RWPE2 (cell line): ENCODE measurements at regions not wholly inside any gene's neighbourhood (a gene's known extent, or its start where the extent isn't known, plus 50 kb on each side); places are given as distances from the start of the nearest gene placed in this dataset.

Source experiments
- ATAC-seq: fragments of 200-7000 bp; cut with Tn5 transposase; 3 replicates; pipeline ENCODE4 v1.9.1; 2021; ENCODE audit warnings: low read depth
- DNase-seq: peaks from one replicate; pipeline ENCODE4 v3.0.0-alpha.2; 2020; ENCODE audit warnings: low spot score
- H3K27ac ChIP-seq: fragments of 450-650 bp; 2 replicates; pipeline ENCODE4 v1.5.1; 2017; ENCODE audit warnings: mild to moderate bottlenecking; ENCODE audit not compliant: poor library complexity, severe bottlenecking
- H3K27me3 ChIP-seq: fragments of 250-450 bp; sonication (Bioruptor Pico); 2 replicates; pipeline ENCODE4 v1.5.1; 2021; ENCODE audit warnings: mild to moderate bottlenecking, moderate library complexity; ENCODE audit not compliant: insufficient read depth, poor library complexity, severe bottlenecking
- H3K36me3 ChIP-seq: fragments of 250-450 bp; sonication (Bioruptor Pico); 2 replicates; pipeline ENCODE4 v1.5.1; 2020; ENCODE audit warnings: low read depth, mild to moderate bottlenecking, moderate library complexity
- H3K4me1 ChIP-seq: fragments of 250-450 bp; sonication (Bioruptor Pico); 2 replicates; pipeline ENCODE4 v1.5.1; 2021; ENCODE audit warnings: mild to moderate bottlenecking, moderate library complexity; ENCODE audit not compliant: insufficient read depth, poor library complexity, severe bottlenecking
- H3K4me3 ChIP-seq: fragments of 250-450 bp; sonication (Bioruptor Pico); 2 replicates; pipeline ENCODE4 v1.5.1; 2021; ENCODE audit warnings: mild to moderate bottlenecking, moderate library complexity; ENCODE audit not compliant: severe bottlenecking
- H3K9me3 ChIP-seq: fragments of 250-450 bp; sonication (Bioruptor Pico); 2 replicates; pipeline ENCODE4 v1.5.1; 2021; ENCODE audit warnings: mild to moderate bottlenecking, moderate library complexity; ENCODE audit not compliant: severe bottlenecking
- TF ChIP-seq, protein P1 (sequence below): fragments of 450-650 bp; IDR thresholded peaks from one replicate; pipeline ENCODE4 v1.5.1; 2017; ENCODE audit warnings: mild to moderate bottlenecking, moderate library complexity; ENCODE audit not compliant: poor library complexity, severe bottlenecking

GRCh38 chr5:145479271-145479670 lies 355.9 kb downstream of the PRELID2 start:
- H3K27ac ChIP-seq = peak overlapping the region; percentile 81
- ATAC-seq = peak; percentile 65
- DNase-seq = no peak
- H3K4me1 ChIP-seq = peaks cover 34% of the 10 kb centered on the region
- TF ChIP-seq, protein P1, sequence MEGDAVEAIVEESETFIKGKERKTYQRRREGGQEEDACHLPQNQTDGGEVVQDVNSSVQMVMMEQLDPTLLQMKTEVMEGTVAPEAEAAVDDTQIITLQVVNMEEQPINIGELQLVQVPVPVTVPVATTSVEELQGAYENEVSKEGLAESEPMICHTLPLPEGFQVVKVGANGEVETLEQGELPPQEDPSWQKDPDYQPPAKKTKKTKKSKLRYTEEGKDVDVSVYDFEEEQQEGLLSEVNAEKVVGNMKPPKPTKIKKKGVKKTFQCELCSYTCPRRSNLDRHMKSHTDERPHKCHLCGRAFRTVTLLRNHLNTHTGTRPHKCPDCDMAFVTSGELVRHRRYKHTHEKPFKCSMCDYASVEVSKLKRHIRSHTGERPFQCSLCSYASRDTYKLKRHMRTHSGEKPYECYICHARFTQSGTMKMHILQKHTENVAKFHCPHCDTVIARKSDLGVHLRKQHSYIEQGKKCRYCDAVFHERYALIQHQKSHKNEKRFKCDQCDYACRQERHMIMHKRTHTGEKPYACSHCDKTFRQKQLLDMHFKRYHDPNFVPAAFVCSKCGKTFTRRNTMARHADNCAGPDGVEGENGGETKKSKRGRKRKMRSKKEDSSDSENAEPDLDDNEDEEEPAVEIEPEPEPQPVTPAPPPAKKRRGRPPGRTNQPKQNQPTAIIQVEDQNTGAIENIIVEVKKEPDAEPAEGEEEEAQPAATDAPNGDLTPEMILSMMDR = no peak
- H3K27me3 ChIP-seq = no peaks in the 10 kb centered on the region
- no peaks in the 10 kb centered on the region for H3K9me3 ChIP-seq
- H3K36me3 ChIP-seq = no peaks in the 10 kb centered on the region
- no peak overlapping the region for H3K4me3 ChIP-seq

- peaks cover 28% of the 10 kb centered on the region for H3K4me1 ChIP-seq
- ATAC-seq = peak; percentile 3; the same call in 1 of the 3 replicates
- no peaks in the 10 kb centered on the region for H3K27me3 ChIP-seq
- no peaks in the 10 kb centered on the region for H3K9me3 ChIP-seq
- H3K36me3 ChIP-seq = no peaks in the 10 kb centered on the region
- H3K27ac ChIP-seq = peak overlapping the region; percentile 81
- TF ChIP-seq, protein P1 = no peak
- no peak for DNase-seq
- no peak overlapping the region for H3K4me3 ChIP-seq
Measured at GRCh38 chr5:145478651-145479050, 356.5 kb downstream of the PRELID2 start.

DNA sequence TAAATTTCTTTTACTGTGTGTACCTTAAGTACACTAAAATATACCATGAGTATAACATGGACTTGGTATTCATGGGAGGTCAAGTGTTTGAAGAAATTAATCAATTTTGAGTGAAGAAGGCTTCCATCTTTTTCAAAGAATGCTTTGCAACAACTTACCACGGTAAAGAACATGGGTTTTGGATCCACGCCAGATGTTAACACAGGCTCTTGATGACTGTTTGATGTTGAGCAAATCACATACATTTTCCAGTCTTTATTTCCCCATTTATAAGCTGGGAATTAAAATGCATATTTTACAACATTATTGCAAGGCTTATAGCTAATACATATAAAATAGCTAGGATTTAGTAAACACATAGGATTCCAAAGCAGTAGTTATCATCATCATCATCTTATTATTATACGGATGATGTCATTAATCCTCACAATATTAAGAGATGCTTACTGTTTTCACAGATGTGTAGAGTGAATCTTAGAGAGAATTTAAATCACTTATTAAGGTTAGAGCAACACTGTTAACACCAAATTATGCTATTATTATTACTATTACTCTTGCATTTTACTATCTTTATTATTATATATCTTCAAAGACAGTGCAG lies 362.0 kb downstream of the PRELID2 start:
- TF ChIP-seq, protein P1 = no peak
- Histone ChIP-seq H3K27me3 (no peaks in the 10 kb centered on the region), H3K4me3 (no peak overlapping the region), H3K4me1 (no peaks in the 10 kb centered on the region), H3K9me3 (no peaks in the 10 kb centered on the region), H3K36me3 (no peaks in the 10 kb centered on the region), H3K27ac (no peak overlapping the region)
- no peak for DNase-seq
- ATAC-seq = no peak

GRCh38 chr5:145471831-145472612 lies 363.1 kb downstream of the PRELID2 start:
- Histone ChIP-seq H3K4me3 (no peak overlapping the region), H3K27me3 (no peaks in the 10 kb centered on the region), H3K27ac (no peak overlapping the region), H3K9me3 (no peaks in the 10 kb centered on the region), H3K4me1 (no peaks in the 10 kb centered on the region), H3K36me3 (no peaks in the 10 kb centered on the region)
- peak; percentile 33; the same call in 2 of the 3 replicates for ATAC-seq
- TF ChIP-seq, protein P1 = no peak
- DNase-seq = no peak

- TF ChIP-seq, protein P1 = no peak
- Histone ChIP-seq H3K9me3 (no peaks in the 10 kb centered on the region), H3K27ac (no peak overlapping the region), H3K27me3 (no peaks in the 10 kb centered on the region), H3K36me3 (no peaks in the 10 kb centered on the region), H3K4me1 (no peaks in the 10 kb centered on the region), H3K4me3 (no peak overlapping the region)
- ATAC-seq (no peak), DNase-seq (no peak)
Measured at GRCh38 chr5:145471026-145471425, 364.1 kb downstream of the PRELID2 start.
